ENCODE measurements at regions not wholly inside any gene's neighbourhood (a gene's known extent, or its start where the extent isn't known, plus 50 kb on each side); places are given as distances from the start of the nearest gene placed in this dataset.
"Not testable (repeated sequence)": the region's sequence is repeated elsewhere in the genome, so short reads cannot be mapped to it uniquely, and the experiment has no call there.

- Histone ChIP-seq H3K9me3 (no peaks in the 10 kb centered on the region), H3K4me1 (no peaks in the 10 kb centered on the region), H3K36me3 (ENCODE audit: control insufficient read depth, insufficient read depth, low read length) (no peaks in the 10 kb centered on the region), H3K27me3 (replicated peaks; ENCODE audit: control insufficient read depth, insufficient read depth, low read length) (no peaks in the 10 kb centered on the region), H3K4me3 (ENCODE audit: low read depth, low read length) (no peak overlapping the region)
- no TSS peak for BruUV-seq (replicated peaks)
- no peaks in the 10 kb centered on the region for H3K27me3 Mint-ChIP-seq (ENCODE audit: insufficient read depth, unreplicated experiment)
- TF ChIP-seq, protein P1, sequence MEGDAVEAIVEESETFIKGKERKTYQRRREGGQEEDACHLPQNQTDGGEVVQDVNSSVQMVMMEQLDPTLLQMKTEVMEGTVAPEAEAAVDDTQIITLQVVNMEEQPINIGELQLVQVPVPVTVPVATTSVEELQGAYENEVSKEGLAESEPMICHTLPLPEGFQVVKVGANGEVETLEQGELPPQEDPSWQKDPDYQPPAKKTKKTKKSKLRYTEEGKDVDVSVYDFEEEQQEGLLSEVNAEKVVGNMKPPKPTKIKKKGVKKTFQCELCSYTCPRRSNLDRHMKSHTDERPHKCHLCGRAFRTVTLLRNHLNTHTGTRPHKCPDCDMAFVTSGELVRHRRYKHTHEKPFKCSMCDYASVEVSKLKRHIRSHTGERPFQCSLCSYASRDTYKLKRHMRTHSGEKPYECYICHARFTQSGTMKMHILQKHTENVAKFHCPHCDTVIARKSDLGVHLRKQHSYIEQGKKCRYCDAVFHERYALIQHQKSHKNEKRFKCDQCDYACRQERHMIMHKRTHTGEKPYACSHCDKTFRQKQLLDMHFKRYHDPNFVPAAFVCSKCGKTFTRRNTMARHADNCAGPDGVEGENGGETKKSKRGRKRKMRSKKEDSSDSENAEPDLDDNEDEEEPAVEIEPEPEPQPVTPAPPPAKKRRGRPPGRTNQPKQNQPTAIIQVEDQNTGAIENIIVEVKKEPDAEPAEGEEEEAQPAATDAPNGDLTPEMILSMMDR (IDR thresholded peaks at IDR 0.05; ENCODE audit: insufficient read depth in 1 of 2, low read depth in 1 of 2, low read length in 1 of 2, severe bottlenecking in 1 of 2, unreplicated experiment in 1 of 2) = no peak
- DNase-seq = no peak
- H3K4me1 Mint-ChIP-seq (ENCODE audit: low read depth, unreplicated experiment) = no peaks in the 10 kb centered on the region
- H3K27ac Mint-ChIP-seq (ENCODE audit: unreplicated experiment) = no peak overlapping the region
- no peak overlapping the region for H3K4me3 Mint-ChIP-seq (ENCODE audit: unreplicated experiment)
- ChIA-PET POLR2A (no interaction called here), CTCF (no interaction called here)
- H3K9me3 Mint-ChIP-seq (ENCODE audit: unreplicated experiment) = no peaks in the 10 kb centered on the region
- no peaks in the 10 kb centered on the region for H3K36me3 Mint-ChIP-seq (ENCODE audit: insufficient read depth, unreplicated experiment)
- intact Hi-C loops (cut with micrococcal nuclease; ENCODE audit: unreplicated experiment) = no loop called here
Measured at GRCh38 chr17:52895272-52895671, 736.8 kb upstream of the CA10 start.

DNA sequence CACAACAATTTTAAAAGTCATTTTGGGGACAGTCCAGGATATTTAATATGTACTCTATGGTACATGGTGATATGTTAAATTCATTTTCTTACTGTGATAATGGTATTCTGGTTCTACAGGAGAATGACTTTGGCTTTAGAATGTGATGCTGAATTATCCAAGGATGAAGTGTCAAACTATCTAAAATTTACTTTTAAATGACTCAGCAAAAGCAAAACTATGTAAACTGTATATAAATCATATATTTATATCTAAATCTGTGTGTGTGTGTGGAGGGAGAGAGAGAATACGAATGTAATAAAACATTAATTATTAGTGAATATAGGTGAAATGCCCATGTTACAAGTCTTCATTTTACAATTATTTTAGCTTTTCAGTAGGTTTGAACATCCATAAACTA, 733.8 kb upstream of the CA10 start:
- Mint-ChIP-seq H3K9me3 (ENCODE audit: unreplicated experiment) (no peaks in the 10 kb centered on the region), H3K36me3 (ENCODE audit: insufficient read depth, unreplicated experiment) (no peaks in the 10 kb centered on the region), H3K4me1 (ENCODE audit: low read depth, unreplicated experiment) (no peaks in the 10 kb centered on the region), H3K27me3 (ENCODE audit: insufficient read depth, unreplicated experiment) (no peaks in the 10 kb centered on the region), H3K4me3 (ENCODE audit: unreplicated experiment) (no peak overlapping the region), H3K27ac (ENCODE audit: unreplicated experiment) (no peak overlapping the region)
- H3K4me3 ChIP-seq (ENCODE audit: low read depth, low read length) = no peak overlapping the region
- H3K27me3 ChIP-seq (replicated peaks; ENCODE audit: control insufficient read depth, insufficient read depth, low read length) = no peaks in the 10 kb centered on the region
- TF ChIP-seq, protein P1 (IDR thresholded peaks at IDR 0.05; ENCODE audit: insufficient read depth in 1 of 2, low read depth in 1 of 2, low read length in 1 of 2, severe bottlenecking in 1 of 2, unreplicated experiment in 1 of 2) = no peak
- BruUV-seq (replicated peaks) = no TSS peak
- POLR2A ChIA-PET = no interaction called here
- intact Hi-C loops (cut with micrococcal nuclease; ENCODE audit: unreplicated experiment) = no loop called here
- no peak for DNase-seq
- no peaks in the 10 kb centered on the region for H3K36me3 ChIP-seq (ENCODE audit: control insufficient read depth, insufficient read depth, low read length)
- CTCF ChIA-PET = no interaction called here
- H3K9me3 ChIP-seq = no peaks in the 10 kb centered on the region
- H3K4me1 ChIP-seq = no peaks in the 10 kb centered on the region

- no peak overlapping the region for H3K27ac Mint-ChIP-seq (ENCODE audit: unreplicated experiment)
Measured at GRCh38 chr17:52885882-52886281, 727.4 kb upstream of the CA10 start.

DNA sequence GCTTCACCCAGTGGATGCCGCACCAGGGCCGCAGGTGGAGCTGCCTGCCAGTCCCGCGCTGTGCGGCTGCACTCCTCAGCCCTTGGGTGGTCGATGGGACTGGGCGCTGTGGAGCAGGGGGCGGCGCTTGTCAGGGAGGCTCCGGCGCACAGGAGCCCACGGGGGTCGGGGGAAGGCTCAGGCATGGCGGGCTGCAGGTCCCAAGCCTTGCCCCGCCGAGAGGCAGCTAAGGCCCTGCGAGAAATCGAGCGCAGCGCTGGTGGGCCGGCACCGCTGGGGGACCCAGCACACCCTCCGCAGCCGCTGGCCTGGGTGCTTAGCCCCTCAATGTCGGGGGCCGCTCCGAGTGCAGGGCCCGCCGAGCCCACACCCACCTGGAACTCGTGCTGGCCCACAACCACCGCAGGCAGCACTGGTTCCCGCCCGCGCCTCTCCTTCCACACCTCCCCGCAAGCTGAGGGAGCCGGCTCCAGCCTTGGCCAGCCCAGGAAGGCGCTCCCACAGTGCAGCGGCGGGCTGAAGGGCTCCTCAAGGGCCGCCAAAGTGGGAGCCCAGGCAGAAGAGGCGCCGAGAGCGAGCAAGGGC, 725.5 kb upstream of the CA10 start:
- H3K36me3 Mint-ChIP-seq (ENCODE audit: insufficient read depth, unreplicated experiment); DNase-seq; H3K9me3 Mint-ChIP-seq (ENCODE audit: unreplicated experiment); H3K4me3 Mint-ChIP-seq (ENCODE audit: unreplicated experiment); H3K4me3 ChIP-seq (ENCODE audit: low read depth, low read length); H3K4me1 Mint-ChIP-seq (ENCODE audit: low read depth, unreplicated experiment); POLR2A ChIA-PET; H3K9me3 ChIP-seq; intact Hi-C loops (cut with micrococcal nuclease; ENCODE audit: unreplicated experiment); CTCF ChIA-PET; BruUV-seq (replicated peaks); H3K4me1 ChIP-seq; H3K27me3 ChIP-seq (replicated peaks; ENCODE audit: control insufficient read depth, insufficient read depth, low read length); H3K27ac Mint-ChIP-seq (ENCODE audit: unreplicated experiment); H3K27me3 Mint-ChIP-seq (ENCODE audit: insufficient read depth, unreplicated experiment); H3K36me3 ChIP-seq (ENCODE audit: control insufficient read depth, insufficient read depth, low read length): not testable (repeated sequence)

More at GRCh38 chr17:52885882-52886281, 727.4 kb upstream of the CA10 start:
- Histone ChIP-seq H3K4me3 (ENCODE audit: low read depth, low read length) (no peak overlapping the region), H3K36me3 (ENCODE audit: control insufficient read depth, insufficient read depth, low read length) (no peaks in the 10 kb centered on the region), H3K9me3 (no peaks in the 10 kb centered on the region), H3K27me3 (replicated peaks; ENCODE audit: control insufficient read depth, insufficient read depth, low read length) (no peaks in the 10 kb centered on the region), H3K4me1 (no peaks in the 10 kb centered on the region)
- peaks cover 5% of the 10 kb centered on the region for H3K27me3 Mint-ChIP-seq (ENCODE audit: insufficient read depth, unreplicated experiment)
- no peak for DNase-seq
- H3K4me1 Mint-ChIP-seq (ENCODE audit: low read depth, unreplicated experiment) = no peaks in the 10 kb centered on the region
- intact Hi-C loops (cut with micrococcal nuclease; ENCODE audit: unreplicated experiment) = no loop called here
- POLR2A ChIA-PET = no interaction called here
- TF ChIP-seq, protein P1 (IDR thresholded peaks at IDR 0.05; ENCODE audit: insufficient read depth in 1 of 2, low read depth in 1 of 2, low read length in 1 of 2, severe bottlenecking in 1 of 2, unreplicated experiment in 1 of 2) = no peak
- H3K4me3 Mint-ChIP-seq (ENCODE audit: unreplicated experiment) = no peak overlapping the region
- CTCF ChIA-PET = no interaction called here
- no peaks in the 10 kb centered on the region for H3K36me3 Mint-ChIP-seq (ENCODE audit: insufficient read depth, unreplicated experiment)
- H3K9me3 Mint-ChIP-seq (ENCODE audit: unreplicated experiment) = no peaks in the 10 kb centered on the region
- BruUV-seq (replicated peaks) = no TSS peak

GRCh38 chr17:52846767-52847166, 688.3 kb upstream of the CA10 start:
- DNase-seq; H3K4me1 Mint-ChIP-seq (ENCODE audit: low read depth, unreplicated experiment); H3K27ac Mint-ChIP-seq (ENCODE audit: unreplicated experiment); POLR2A ChIA-PET; intact Hi-C loops (cut with micrococcal nuclease; ENCODE audit: unreplicated experiment); H3K4me3 Mint-ChIP-seq (ENCODE audit: unreplicated experiment); BruUV-seq (replicated peaks); CTCF ChIA-PET; H3K36me3 Mint-ChIP-seq (ENCODE audit: insufficient read depth, unreplicated experiment); H3K27me3 Mint-ChIP-seq (ENCODE audit: insufficient read depth, unreplicated experiment); H3K4me3 ChIP-seq (ENCODE audit: low read depth, low read length); H3K36me3 ChIP-seq (ENCODE audit: control insufficient read depth, insufficient read depth, low read length); H3K27me3 ChIP-seq (replicated peaks; ENCODE audit: control insufficient read depth, insufficient read depth, low read length); H3K9me3 ChIP-seq; H3K9me3 Mint-ChIP-seq (ENCODE audit: unreplicated experiment); H3K4me1 ChIP-seq: not testable (repeated sequence)

All from Caco-2 (cell line).